ENCODE measurements at regions not wholly inside any gene's neighbourhood (a gene's known extent, or its start where the extent isn't known, plus 50 kb on each side); places are given as distances from the start of the nearest gene placed in this dataset.

- no peak for TF ChIP-seq CTCF (IDR thresholded peaks at IDR 0.05 in 8 of 11, conservative IDR thresholded peaks at IDR 0.05 in 3 of 11)
- no peak for TF ChIP-seq POLR2A (IDR thresholded peaks at IDR 0.05)
- TF ChIP-seq POLR2AphosphoS5 (IDR thresholded peaks at IDR 0.05), result no peak
These were observed 481.4 kb downstream of the CDK5RAP2 start for GRCh38 chr9:120098584-120098983.

All from spleen (tissue), 7 donors.